CD14-positive monocyte (primary cell): ENCODE measurements at regions not wholly inside any gene's neighbourhood (a gene's known extent, or its start where the extent isn't known, plus 50 kb on each side); places are given as distances from the start of the nearest gene placed in this dataset.

ENCODE experiments used
- DNase-seq, 3 donors: peaks; one replicate each; pipeline ENCODE4 v3.0.0-alpha.2; 2011 to 2022
- H2AFZ ChIP-seq: 2 replicates; pipeline ENCODE4 v1.6.0; 2012; ENCODE audit warnings: mild to moderate bottlenecking, low read depth, low read length, inconsistent platforms; ENCODE audit not compliant: insufficient read depth, poor library complexity, severe bottlenecking
- H3K27ac ChIP-seq, 2 donors: 1 replicate in 1 of 2; 2 replicates in 1 of 2; pipeline ENCODE4 v1.5.1; 2012 to 2013; ENCODE audit warnings: low read length in 2 of 2, control low read depth in 1 of 2, inconsistent platforms in 1 of 2, low read depth in 1 of 2, mild to moderate bottlenecking in 1 of 2
- H3K27me3 ChIP-seq, 2 donors: one replicate each; pipeline versions ENCODE4 v1.6.0 to v1.6.1; 2011 to 2013; ENCODE audit warnings: low read length in 2 of 2; ENCODE audit not compliant: control insufficient read depth in 2 of 2, insufficient read depth in 2 of 2
- H3K36me3 ChIP-seq, 2 donors: replicated peaks in 1 of 2; 1 replicate in 1 of 2; 2 replicates in 1 of 2; pipeline versions ENCODE4 v1.5.1 to v1.6.1; 2012 to 2013; ENCODE audit warnings: low read length in 2 of 2, control low read depth in 1 of 2, inconsistent platforms in 1 of 2, mild to moderate bottlenecking in 1 of 2; ENCODE audit not compliant: insufficient read depth in 2 of 2, control insufficient read depth in 1 of 2
- H3K4me1 ChIP-seq, 2 donors: 1 replicate in 1 of 2; 2 replicates in 1 of 2; pipeline versions ENCODE4 v1.5.1 to v1.6.1; 2012 to 2013; ENCODE audit warnings: low read length in 2 of 2, control low read depth in 1 of 2, inconsistent platforms in 1 of 2, mild to moderate bottlenecking in 1 of 2, moderate library complexity in 1 of 2; ENCODE audit not compliant: insufficient read depth in 2 of 2, control insufficient read depth in 1 of 2
- H3K4me2 ChIP-seq: replicated peaks from 2 replicates; pipeline ENCODE3; 2012; ENCODE audit warnings: low read length, moderate library complexity, mild to moderate bottlenecking; ENCODE audit not compliant: poor library complexity, severe bottlenecking; ENCODE audit errors: extremely low read depth
- H3K4me3 ChIP-seq, 3 experiments: fragments of 200-600 bp in 1 of 3; sonication (generic) in 1 of 3; replicated peaks in 1 of 3; 1 replicate in 2 of 3; 2 replicates in 1 of 3; pipeline ENCODE4 v1.5.1; 2011 to 2013; ENCODE audit warnings: low read length in 3 of 3, mild to moderate bottlenecking in 3 of 3, control low read depth in 2 of 3, low read depth in 2 of 3, inconsistent platforms in 1 of 3, moderate library complexity in 1 of 3
- H3K79me2 ChIP-seq: 2 replicates; pipeline ENCODE4 v1.6.0; 2012; ENCODE audit warnings: mild to moderate bottlenecking, control low read depth, inconsistent platforms, low read length, moderate library complexity; ENCODE audit not compliant: insufficient read depth
- H3K9ac ChIP-seq: 2 replicates; pipeline ENCODE4 v1.6.0; 2017; ENCODE audit warnings: low read length, mild to moderate bottlenecking; ENCODE audit not compliant: insufficient read depth, poor library complexity, severe bottlenecking
- H3K9me3 ChIP-seq, 2 donors: replicated peaks in 1 of 2; 1 replicate in 1 of 2; 2 replicates in 1 of 2; pipeline versions ENCODE4 v1.5.1 to v1.6.1; 2012 to 2013; ENCODE audit warnings: low read length in 2 of 2, control low read depth in 1 of 2; ENCODE audit not compliant: control insufficient read depth in 1 of 2, insufficient read depth in 1 of 2
- H4K20me1 ChIP-seq: 2 replicates; pipeline ENCODE4 v1.6.0; 2012; ENCODE audit warnings: mild to moderate bottlenecking, low read length, control low read depth, moderate library complexity; ENCODE audit not compliant: insufficient read depth
- H3K27ac Mint-ChIP-seq, 7 donors: one replicate each; pipeline ENCODE4 v1.8.0; 2020; ENCODE audit warnings: mild to moderate bottlenecking in 7 of 7, mixed read lengths in 7 of 7, moderate library complexity in 6 of 7, inconsistent platforms in 2 of 7
- H3K27me3 Mint-ChIP-seq, 3 donors: one replicate each; pipeline ENCODE4 v1.8.0; 2021 to 2022; ENCODE audit warnings: low read depth in 3 of 3, mild to moderate bottlenecking in 3 of 3, mixed read lengths in 3 of 3, moderate library complexity in 3 of 3, inconsistent platforms in 1 of 3
- H3K36me3 Mint-ChIP-seq, 2 donors: one replicate each; pipeline ENCODE4 v1.8.0; 2020; ENCODE audit warnings: mixed read lengths in 2 of 2, inconsistent platforms in 1 of 2, mild to moderate bottlenecking in 1 of 2
- H3K4me1 Mint-ChIP-seq: one replicate; pipeline ENCODE4 v1.8.0; 2020; ENCODE audit warnings: mild to moderate bottlenecking, mixed read lengths
- H3K4me3 Mint-ChIP-seq, 2 donors: one replicate each; pipeline ENCODE4 v1.8.0; 2020; ENCODE audit warnings: mild to moderate bottlenecking in 2 of 2, mixed read lengths in 2 of 2, moderate library complexity in 1 of 2
- H3K9me3 Mint-ChIP-seq, 7 donors: one replicate each; pipeline ENCODE4 v1.8.0; 2020 to 2022; ENCODE audit warnings: mixed read lengths in 7 of 7, mild to moderate bottlenecking in 6 of 7, moderate library complexity in 6 of 7, inconsistent platforms in 2 of 7
- CTCF ChIP-seq: fragments of 200-600 bp; IDR thresholded peaks from one replicate; pipeline ENCODE4 v1.8.0; 2022; ENCODE audit warnings: antibody characterized with exemption, mild to moderate bottlenecking
- WGBS: methylation state at CpG from one replicate; pipeline ENCODE4 v1.1.5; 2013; ENCODE audit warnings: missing lambda C conversion rate; ENCODE audit not compliant: insufficient coverage; 5-methylcytosine and 5-hydroxymethylcytosine counted together
- intact Hi-C, 2 donors: fragments of 100-400 bp; cut with micrococcal nuclease; formaldehyde crosslinking; loops; one replicate each; pipeline versions ENCODE4 v1.15.0 to v1.15.1; 2023

- TF ChIP-seq CTCF, result no peak
- Histone ChIP-seq H3K4me3 (no peak overlapping the region), H3K9ac (no peak overlapping the region), H3K9me3 (peaks cover 38 to 53% of the 10 kb centered on the region in 2 donors), H3K36me3 (no peaks in the 10 kb centered on the region), H3K4me1 (no peaks in the 10 kb centered on the region), H3K4me2 (no peak overlapping the region), H3K27me3 (no peaks in the 10 kb centered on the region), H3K79me2 (no peaks in the 10 kb centered on the region), H4K20me1 (no peaks in the 10 kb centered on the region), H3K27ac (no peak overlapping the region), H2AFZ (no peak overlapping the region)
- Mint-ChIP-seq H3K9me3 (peaks cover 9 to 43% (median 23%) of the 10 kb centered on the region in 7 donors), H3K4me1 (no peaks in the 10 kb centered on the region), H3K4me3 (no peak overlapping the region), H3K36me3 (no peaks in the 10 kb centered on the region), H3K27ac (no peak overlapping the region), H3K27me3 (no peaks in the 10 kb centered on the region)
- no peak for DNase-seq
- WGBS, result 78% methylated on average over 4 of the region's 5 CpGs
- intact Hi-C loops, result no loop called here
These were observed 1085.8 kb upstream of the AUTS2 start for GRCh38 chr7:68512466-68512865.

GRCh38 chr7:68518060-68518459 lies 1080.2 kb upstream of the AUTS2 start:
- no peak for DNase-seq
- Mint-ChIP-seq H3K4me1 (no peaks in the 10 kb centered on the region), H3K27ac (no peak overlapping the region), H3K9me3 (peaks cover 14 to 32% (median 23%) of the 10 kb centered on the region in 7 donors), H3K4me3 (no peak overlapping the region), H3K27me3 (peaks cover 0 to 2% (median 0%) of the 10 kb centered on the region in 3 donors), H3K36me3 (no peaks in the 10 kb centered on the region)
- no peaks in the 10 kb centered on the region for H4K20me1 ChIP-seq
- WGBS, result no CpG with 5 or more reads among the region's 4 CpGs
- H3K4me3 ChIP-seq, result no peak overlapping the region
- TF ChIP-seq CTCF, result no peak
- no peak overlapping the region for H3K27ac ChIP-seq
- no peaks in the 10 kb centered on the region for H3K4me1 ChIP-seq
- H3K9me3 ChIP-seq, result peaks cover 25 to 39% of the 10 kb centered on the region in 2 donors
- H3K79me2 ChIP-seq, result no peaks in the 10 kb centered on the region
- no peak overlapping the region for H3K4me2 ChIP-seq
- H3K27me3 ChIP-seq, result no peaks in the 10 kb centered on the region
- intact Hi-C loops, result no loop called here
- no peaks in the 10 kb centered on the region for H3K36me3 ChIP-seq
- no peak overlapping the region for H3K9ac ChIP-seq
- no peak overlapping the region for H2AFZ ChIP-seq
